GM19351 (cell line): ENCODE measurements at regions not wholly inside any gene's neighbourhood (a gene's known extent, or its start where the extent isn't known, plus 50 kb on each side); places are given as distances from the start of the nearest gene placed in this dataset.

Experiments used
- ATAC-seq: cut with Tn5 transposase; IDR thresholded peaks from one replicate; pipeline ENCODE4 v1.9.1; 2021; ENCODE audit warnings: mild to moderate bottlenecking, moderate library complexity; ENCODE audit not compliant: unreplicated experiment

GRCh38 chr1:67991546-67991945, 58.9 kb downstream of the DIRAS3 start:
- no peak for ATAC-seq

DNA sequence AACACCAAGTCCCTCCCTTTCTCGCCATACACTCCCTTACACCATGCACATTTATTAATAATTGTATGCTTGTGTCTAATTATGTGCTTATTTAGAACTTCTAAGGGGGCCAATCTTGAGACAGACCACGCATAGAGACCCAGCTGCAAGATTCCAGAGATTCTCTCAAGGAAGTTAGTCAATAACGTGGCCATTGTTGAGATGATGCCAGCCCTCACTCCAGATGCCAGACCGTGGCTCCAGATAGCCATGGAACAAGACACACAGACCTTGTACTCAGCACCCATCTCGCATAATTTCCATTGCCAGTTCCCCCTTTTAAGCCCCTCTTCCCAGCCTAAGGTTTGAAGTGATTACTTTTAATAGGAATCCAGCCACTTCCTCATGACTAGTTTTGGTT, 62.4 kb downstream of the DIRAS3 start:
- ATAC-seq: no peak

- ATAC-seq: no peak
Measured at GRCh38 chr1:67987046-67987799, 63.2 kb downstream of the DIRAS3 start.

DNA sequence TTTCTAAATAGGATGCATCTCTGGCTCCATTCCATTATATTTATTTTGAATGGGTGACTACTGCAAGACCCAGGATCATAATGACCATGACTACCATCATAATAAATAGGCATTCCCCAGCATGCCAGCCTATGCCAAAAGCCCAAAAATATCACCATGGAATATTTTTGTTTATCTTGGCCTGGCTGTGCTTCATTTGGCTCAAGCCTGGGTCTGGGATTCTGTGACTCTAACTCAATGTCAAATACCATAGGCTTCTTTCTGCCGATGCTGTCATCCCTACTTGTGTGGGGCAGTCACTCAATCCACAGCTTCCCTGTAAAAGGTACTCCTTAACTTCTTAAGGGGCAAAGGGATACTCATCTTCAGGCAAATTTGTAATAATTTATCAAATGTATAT, 66.6 kb downstream of the DIRAS3 start:
- no peak for ATAC-seq

DNA sequence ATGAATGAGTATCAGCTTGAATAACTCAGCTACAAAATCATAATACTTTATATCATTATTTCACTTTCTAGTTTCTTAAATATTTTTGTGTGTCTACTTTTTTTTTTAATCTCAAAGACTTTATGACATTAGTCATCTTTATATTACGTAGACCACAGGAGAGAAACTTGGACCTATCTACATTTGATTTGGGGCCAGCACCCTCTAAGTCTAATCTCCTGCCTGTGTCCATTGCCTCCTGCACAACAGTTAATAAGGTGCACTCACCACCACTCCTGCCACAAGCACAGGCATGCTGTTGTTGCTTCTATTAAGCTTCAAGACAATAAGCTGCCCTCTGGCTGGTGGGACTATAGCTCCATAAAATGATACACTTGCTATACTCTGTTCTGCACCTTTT, 70.4 kb downstream of the DIRAS3 start:
- ATAC-seq: no peak

DNA sequence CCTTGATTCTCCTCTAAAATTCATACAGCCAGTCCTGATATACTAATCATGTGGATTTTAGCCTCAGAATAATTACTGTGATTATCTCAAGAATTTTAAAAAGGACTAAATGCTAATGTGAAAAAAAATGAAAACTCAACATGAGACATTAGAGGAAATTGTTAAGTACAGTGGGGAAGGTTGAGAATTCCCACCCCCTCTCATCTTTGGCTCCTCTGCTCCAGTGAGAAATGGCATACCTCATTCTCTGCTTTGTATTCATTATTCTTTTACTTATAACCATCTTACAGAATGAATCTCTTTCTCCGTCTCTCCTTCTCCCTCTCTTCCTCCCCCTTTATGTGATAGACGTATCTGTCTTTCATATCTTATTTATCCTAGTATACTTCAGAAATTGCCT, 70.9 kb downstream of the DIRAS3 start:
- ATAC-seq: no peak

DNA sequence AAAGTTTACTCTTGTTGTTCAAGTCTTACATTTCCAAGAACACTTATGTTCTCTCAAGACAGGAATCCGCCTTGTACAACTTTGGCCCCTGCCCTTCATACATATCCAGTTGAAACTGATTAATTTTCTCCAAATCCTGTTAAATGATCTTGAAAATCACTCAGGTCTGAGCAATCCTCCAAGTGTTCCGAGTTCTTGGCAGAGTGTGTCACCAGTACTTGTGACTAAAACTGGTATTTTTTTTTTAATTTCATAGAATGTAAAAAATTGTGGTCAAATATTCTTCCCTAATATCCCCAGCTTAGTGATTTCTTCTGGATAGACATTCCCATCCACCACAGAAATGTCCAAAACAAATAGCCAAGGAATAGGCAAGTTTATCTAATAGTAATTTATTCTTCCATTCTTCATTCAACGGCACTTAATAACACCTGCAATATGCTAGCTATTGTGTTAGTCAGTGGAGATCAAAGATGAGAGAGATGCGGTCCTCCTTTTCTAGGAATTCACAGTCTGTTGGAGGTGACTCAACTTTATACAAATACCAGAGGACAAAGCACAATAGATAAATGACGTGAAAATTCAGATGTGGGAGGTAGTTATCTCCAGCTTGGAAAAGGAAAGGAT, 71.4 kb downstream of the DIRAS3 start:
- ATAC-seq: no peak

DNA sequence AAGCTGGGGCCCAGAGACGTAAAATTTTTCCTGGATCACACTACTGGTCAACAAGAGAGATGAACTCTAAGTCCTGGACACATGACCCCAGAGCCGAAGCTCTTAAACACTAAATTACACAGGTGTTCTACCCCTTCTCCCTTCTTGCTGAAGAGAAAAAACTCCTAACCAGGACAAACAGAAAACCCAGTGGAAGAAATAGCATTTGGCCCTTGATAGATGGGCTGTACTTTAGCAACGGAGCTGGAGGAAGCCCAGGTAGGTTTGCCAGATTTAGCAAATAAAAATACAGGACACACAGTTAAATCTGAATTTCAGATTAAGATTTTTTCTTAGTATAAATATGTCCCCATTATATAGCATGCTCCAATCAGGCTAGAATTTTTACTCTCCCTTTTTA, 72.7 kb downstream of the DIRAS3 start:
- ATAC-seq: no peak

- no peak for ATAC-seq
Measured at GRCh38 chr1:67973051-67973450, 77.4 kb downstream of the DIRAS3 start.

DNA sequence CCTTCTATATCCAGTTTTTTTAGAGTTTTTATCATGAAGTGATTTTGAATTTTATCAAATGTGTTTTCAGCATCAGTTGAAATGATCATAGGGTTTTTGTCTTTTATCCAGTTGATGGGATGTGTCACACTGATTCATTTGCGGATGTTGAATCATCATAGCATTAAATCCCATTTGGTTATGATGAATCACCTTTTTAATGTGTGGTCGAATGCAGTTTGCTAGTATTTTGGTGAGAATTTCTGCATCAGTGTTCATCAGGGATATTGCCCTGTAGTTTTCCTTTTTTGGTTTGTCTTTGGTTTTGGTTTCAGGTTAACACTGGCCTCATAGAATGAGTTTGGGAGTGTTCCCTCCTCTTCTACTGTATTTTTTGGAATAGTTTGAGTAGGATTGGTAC, 80.3 kb downstream of the DIRAS3 start:
- ATAC-seq: no peak

GRCh38 chr1:67969446-67969845, 81.0 kb downstream of the DIRAS3 start:
- ATAC-seq: no peak

DNA sequence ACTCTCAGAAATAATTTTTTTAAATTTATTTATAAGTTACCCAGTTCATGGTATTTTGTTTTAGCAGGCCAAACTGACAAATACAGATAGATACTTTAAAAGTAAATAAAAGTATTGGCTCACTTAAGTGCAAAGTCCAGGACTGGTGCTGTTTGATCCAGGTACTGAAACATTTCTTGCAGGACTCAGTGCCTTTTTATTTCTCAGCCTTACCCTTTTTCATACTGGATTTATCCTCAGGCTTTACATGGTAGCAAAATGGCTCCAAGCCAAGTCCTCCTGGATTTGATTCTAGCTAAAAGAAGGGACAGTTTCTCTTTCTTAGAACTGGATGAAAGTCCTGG, 83.8 kb downstream of the DIRAS3 start:
- ATAC-seq: no peak

DNA sequence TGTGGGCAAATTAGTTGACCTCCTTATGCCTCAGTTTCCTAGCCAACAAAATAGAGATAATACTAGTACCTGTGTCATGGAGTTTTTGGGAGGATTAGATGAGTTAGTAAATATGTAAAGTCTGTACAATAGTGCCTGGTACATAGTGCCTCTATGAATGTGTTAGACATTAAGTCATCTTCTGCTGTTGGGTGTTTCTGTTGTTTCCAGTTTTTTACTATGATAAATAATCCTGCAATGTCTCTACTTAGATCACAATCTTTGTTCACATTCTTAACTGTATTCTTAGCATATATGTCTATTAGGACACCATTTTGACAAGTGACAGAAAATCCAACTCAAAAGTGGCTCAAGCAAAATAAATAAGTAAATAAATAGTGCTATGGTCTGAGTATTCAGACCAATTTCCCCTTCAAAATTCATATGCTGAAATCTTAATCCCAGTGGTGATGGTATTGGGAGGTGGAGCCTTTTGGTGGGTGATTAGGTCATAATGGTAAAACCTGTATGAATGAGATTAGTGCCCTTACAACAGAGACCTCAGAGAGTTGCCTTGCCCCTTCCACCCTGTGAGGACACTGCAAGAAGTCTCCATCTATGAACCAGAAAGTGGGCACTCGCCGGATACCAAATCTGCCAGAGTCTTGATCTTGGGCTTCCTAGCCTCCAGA, 84.3 kb downstream of the DIRAS3 start:
- ATAC-seq: no peak

- no peak for ATAC-seq
Measured at GRCh38 chr1:67963263-67963662, 87.2 kb downstream of the DIRAS3 start.

DNA sequence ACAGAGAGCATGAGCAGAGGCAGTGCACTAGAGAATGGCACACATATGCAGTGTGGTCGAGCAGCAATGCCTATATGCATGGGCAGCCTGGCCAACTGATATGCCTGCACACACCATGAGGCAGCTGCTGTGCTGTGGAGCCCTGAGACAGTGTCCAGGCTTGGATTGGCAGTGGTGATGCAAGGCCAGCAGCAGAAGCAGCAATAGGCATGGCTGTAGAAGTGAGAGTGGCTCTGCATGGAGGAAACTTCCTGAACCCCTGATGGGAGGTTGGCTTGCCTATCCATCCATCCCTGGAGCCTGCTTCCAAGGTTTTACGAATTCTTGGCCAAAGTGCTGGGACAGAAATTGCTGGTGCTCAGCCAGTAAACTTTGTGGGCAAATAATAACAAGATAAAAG, 89.7 kb downstream of the DIRAS3 start:
- no peak for ATAC-seq

DNA sequence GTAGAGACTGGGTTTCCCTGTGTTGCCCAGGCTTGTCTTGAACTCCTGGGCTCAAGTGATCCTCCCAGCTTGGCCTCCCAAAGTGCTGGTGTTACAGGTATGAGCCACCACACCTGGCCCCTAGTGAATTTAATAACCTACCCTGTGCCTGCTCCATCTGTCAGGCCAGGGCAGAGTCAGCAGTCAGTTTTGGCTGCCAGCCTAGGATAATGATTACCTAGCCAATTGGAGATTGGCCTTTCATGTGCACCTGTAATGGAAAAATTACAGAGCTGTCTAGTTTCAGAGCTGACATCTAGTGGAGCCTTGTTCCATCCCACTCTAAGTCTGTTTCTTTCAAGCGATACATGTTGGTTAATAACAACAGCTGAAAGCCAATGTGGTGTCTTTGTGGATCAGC, 92.0 kb downstream of the DIRAS3 start:
- no peak for ATAC-seq

GRCh38 chr1:67957066-67957465, 93.4 kb downstream of the DIRAS3 start:
- ATAC-seq: no peak

DNA sequence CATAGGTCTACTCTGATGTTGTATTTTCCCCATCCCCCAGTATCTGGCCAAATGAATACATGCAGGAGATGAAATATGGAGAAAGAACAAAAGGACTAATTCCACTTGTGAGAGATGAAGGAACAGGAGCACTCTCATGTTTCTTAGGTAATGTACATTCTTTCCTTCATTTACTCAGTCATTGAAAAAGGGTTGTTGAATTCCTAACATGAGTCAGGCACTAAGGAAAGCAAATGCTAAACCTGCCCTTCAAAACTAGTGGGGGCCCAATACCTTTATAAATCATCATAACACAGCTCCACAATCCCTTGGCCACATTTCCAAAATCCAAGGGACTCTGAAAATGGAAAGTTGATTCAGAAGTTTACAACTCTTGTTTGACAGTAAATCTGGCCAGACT, 94.3 kb downstream of the DIRAS3 start:
- ATAC-seq: no peak

- no peak for ATAC-seq
Measured at GRCh38 chr1:67955591-67955990, 94.8 kb downstream of the DIRAS3 start.

- no peak for ATAC-seq
Measured at GRCh38 chr1:67953301-67953700, 97.1 kb downstream of the DIRAS3 start.

DNA sequence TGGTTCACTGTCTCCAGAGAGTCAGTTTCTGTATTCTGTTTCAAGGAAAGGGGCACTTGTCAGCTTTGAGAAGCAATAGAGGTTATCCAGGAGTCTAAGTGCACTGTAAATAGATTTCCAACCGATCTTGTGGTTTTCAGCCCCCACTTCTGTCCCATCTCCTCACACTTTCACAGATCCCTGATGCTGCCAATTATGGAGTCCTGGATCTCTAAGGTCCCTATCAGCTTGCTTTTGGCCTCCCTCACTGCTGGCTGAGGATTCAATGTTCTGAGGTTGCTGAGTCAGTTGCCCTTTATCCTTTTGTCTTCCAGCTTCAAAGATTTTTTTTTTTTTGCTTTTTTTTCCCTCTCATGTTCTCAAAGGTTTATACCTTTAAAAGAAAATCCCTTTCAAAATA, 98.4 kb downstream of the DIRAS3 start:
- no peak for ATAC-seq

DNA sequence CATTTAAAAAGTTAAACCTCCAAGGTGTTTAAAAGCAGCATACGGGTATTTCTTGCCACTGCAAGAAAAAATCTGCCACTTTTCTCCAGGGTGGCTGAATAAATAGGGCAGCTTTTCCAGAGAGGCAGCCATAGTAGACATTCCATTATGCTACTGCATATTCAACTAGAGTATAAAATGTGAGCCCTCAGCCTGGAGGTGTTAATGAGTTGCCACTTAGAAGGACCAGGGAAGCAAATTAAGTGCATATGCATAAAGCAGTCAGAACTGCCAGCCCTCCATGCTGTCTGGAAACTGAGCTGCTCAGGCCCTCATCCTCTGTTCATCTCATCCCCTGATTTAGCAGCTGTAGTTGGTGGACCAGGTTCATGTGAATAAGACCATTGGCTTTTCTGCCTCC, 99.4 kb downstream of the DIRAS3 start:
- no peak for ATAC-seq
